ENCODE measurements at regions not wholly inside any gene's neighbourhood (a gene's known extent, or its start where the extent isn't known, plus 50 kb on each side); places are given as distances from the start of the nearest gene placed in this dataset.

DNA sequence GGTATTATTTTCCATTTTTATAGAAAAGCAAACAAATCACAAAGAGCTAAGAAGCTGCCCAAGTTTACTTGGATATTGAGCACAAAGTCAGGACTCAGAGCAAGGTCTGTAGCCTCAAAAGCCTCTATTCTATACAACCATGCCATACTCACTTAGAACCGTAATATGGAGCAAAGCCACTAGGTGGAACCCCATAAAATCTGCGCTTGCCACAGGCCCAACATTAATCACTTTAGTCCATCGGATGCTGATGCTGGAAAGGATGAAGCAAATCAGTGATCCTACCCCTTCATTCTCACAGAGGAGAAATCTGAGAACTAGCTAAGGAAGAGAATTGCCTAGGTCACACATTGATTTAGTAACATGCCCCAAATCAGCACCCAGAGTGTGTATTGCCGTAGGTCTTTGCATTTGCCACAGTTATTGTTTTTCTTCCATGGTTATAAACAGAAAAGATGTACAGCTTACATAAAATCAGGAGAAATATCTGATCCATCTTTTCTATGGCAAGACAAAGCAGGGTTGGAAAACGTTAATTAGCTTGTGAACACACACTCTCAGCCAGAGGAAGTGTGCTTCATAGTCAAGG is 56.7 kb upstream of the RAB38 start:
- DNase-seq (ENCODE audit: low spot score) = peak; percentile 38

- no peak for DNase-seq (ENCODE audit: low spot score)
Measured at GRCh38 chr11:88229303-88229702, 54.1 kb upstream of the RAB38 start.
